Stimulated activated CD8-positive, alpha-beta memory T cell treated with anti-CD3 and anti-CD28 coated beads, Interleukin-12 subunit alpha, Interleukin-12 subunit beta, amount 100 ng/mL, for 1 hour (primary cell): ENCODE measurements at regions not wholly inside any gene's neighbourhood (a gene's known extent, or its start where the extent isn't known, plus 50 kb on each side); places are given as distances from the start of the nearest gene placed in this dataset.

ENCODE experiments used
- DNase-seq: peaks from one replicate; pipeline ENCODE4 v3.0.0-alpha.2; 2020; ENCODE audit warnings: low read depth

DNA sequence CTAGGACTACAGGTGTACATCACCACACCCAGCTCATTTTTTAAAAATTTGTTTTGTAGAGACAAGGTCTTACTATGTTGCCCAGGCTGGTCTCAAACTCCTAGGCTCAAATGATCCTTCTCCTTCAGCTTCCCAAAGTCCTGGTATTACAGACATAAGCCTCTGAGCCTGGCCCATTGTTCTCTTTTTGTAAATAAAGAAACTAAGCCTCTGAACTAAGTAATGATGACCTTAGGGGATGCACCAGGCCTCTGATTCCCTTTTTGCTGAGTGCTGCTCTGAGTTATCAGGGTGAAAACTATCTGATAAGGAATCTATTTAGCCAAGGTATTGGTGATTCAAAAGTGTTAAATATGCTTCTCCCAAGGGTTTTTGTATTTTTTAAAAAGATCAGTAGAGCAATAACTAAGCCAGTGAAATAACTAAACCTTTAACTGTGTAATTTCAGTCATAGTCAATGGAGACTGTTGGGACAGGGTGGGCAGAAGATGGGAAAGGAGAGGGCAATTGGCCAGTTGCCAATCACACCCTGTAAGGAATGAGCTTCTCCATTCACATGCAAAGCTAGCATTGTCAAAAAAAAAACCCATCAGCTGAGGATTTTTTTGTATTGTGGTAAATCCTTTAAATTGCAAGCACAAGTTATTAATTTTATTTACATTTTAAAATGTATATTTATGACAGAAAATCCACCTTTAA is 194.8 kb upstream of the PFN2 start:
- no peak for DNase-seq

- no peak for DNase-seq
These were observed 190.3 kb upstream of the PFN2 start for GRCh38 chr3:150161011-150161410.

- DNase-seq = no peak
These were observed 188.4 kb upstream of the PFN2 start for GRCh38 chr3:150158943-150159625.

DNA sequence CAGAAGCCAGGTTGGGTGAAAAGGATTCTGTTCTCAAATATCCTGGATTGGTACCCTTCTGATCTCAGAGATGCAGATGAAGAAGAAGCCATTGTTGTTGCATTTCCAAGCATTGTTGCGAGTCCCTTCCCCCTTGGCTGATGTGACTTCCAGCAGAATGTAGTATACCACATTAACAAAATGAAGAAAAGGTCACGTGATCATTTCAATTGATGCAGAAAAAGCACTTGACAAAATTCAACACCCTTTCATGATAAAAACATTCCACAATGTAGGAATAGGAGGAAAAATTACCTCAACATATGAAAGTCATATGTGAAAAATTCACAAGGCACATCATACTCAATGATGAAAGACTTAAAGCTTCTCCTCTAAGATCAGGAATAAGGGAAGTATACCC is 181.9 kb upstream of the PFN2 start:
- no peak for DNase-seq

DNA sequence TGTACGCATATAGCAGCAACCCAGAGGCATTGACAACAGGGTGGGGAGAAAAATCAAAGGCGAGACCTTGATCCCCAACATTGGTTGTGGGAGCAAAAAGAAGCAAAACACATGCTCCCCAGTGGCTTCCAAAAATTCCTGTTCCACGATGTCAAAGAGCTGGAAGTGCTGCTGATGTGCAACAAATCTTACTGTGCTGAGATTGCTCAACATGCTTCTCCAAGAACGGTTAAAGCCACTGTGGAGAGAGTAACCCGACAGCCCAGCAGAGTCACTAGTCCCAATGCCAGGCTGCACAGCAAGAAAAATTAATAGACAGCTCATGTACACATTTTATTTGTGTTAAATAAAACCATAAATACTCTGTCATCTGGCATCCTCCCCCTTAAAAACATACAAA is 179.9 kb upstream of the PFN2 start:
- DNase-seq = no peak

- no peak for DNase-seq
These were observed 179.0 kb upstream of the PFN2 start for GRCh38 chr3:150149651-150150051.

- no peak for DNase-seq
These were observed 177.5 kb upstream of the PFN2 start for GRCh38 chr3:150148227-150148626.

GRCh38 chr3:150147776-150148175 is 177.1 kb upstream of the PFN2 start:
- no peak for DNase-seq

GRCh38 chr3:150146991-150147761 is 176.5 kb upstream of the PFN2 start:
- no peak for DNase-seq

GRCh38 chr3:150145659-150146058 is 175.0 kb upstream of the PFN2 start:
- DNase-seq = no peak

- DNase-seq = no peak
These were observed 173.6 kb upstream of the PFN2 start for GRCh38 chr3:150144191-150144708.

DNA sequence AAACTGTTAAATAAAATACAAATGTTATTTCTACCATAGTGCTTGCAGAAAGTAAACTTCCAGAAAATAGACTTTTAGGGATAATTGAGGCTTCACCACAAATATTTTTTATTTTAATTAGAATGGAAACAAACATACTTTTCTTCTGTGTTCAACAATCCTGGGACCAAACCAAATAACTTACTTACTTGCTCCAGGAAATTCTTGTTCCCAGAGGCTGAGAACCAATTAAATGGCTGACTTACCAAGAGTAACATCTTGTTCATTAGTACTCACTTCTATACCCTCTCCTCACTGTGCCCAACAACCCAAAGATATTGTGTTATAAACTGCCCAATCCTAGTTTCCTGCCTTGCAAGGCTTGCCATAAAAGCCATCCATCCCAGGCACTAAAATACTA is 172.2 kb upstream of the PFN2 start:
- DNase-seq = no peak

- DNase-seq = no peak
These were observed 171.2 kb upstream of the PFN2 start for GRCh38 chr3:150141790-150142326.

DNA sequence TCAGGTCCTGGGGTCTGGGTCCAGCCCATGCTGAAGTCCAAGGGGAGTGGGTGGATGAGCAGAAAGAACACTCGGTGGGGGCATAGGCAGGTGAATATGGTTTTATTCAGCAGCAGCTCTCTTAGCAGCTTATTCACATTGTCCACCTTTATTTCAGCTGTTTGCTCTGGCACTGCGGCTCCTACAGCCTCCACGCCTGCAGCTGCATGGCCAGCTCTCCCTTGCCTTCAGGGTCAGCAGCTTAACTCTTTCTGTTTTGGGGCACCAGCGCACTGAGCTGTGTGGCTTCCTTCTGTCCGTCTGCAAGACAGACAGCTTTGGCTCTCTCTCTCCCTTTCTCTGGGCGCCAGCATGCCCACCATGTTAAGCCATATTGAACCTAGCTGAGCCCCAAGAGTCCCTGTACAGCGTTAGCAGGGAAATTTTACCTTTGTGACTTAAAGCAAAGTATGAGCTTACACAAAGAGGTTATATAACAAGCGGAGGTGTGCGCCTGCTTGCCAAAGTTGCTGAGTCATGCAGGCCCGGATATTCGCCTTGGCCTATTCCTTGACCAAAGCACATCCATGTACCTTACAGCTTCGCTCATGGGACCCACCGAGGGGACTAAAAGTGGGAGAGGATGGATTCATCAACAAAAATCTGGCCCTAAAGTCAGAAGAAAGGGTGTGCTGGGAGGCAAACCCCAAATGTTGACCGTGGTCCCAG is 170.1 kb upstream of the PFN2 start:
- DNase-seq = no peak

DNA sequence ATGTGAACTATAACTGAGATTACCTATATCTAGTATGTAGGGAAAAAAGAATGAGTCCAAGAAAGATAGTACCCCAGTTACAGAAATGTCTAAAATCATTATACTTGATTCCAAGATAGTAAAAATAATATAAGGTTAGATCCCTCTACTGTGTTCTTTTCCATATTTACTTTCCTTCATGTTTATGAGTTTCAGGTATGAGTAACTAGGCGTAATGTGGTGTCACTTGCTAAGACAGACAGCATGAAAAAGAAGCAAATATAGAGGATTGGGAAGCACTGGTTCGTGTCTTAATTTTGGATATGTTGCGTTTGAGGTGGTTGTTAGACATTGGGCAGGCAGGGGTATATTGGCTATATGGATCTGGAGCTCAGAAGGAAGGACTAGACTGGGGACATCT is 168.1 kb upstream of the PFN2 start:
- DNase-seq = no peak

DNA sequence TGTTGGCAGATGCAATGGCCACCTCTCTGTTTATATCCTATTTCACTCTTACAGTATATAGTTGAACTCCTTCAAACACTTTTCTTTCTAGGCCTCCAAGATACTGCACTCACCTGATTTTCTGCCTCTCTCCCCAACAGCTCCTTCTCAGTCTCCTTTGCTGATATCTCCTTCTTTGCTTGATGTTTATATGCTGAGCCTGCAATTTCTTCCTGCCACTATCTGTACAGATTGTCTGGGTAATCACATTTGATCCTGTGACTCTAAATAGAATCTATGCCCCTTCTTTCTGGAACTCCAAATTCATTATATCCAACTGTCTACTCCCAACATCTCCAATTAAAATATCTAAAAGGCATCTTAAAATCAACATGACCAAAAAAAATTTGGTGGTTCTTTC is 165.5 kb upstream of the PFN2 start:
- no peak for DNase-seq

GRCh38 chr3:150135287-150135721 is 164.6 kb upstream of the PFN2 start:
- no peak for DNase-seq

DNA sequence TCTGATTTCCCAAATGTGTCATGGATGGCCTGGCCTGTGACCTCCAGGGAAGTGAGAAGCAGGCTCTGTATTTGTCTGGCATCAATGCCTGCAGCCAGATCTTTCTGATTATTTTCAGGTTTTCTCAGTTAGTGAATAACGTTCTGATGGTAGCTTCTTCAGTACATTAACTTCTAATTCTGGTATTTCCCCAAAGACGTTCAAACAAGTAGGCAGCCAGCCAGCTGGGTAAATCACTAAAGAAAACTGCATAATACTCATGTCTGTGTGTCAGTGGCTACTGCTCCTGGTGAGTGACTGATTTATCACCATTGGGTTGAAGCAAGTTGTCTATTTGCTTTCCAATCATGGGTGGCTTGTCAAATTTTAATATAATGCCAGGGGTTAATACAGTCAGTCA is 162.6 kb upstream of the PFN2 start:
- DNase-seq = no peak

GRCh38 chr3:150132101-150132749 is 161.5 kb upstream of the PFN2 start:
- no peak for DNase-seq

DNA sequence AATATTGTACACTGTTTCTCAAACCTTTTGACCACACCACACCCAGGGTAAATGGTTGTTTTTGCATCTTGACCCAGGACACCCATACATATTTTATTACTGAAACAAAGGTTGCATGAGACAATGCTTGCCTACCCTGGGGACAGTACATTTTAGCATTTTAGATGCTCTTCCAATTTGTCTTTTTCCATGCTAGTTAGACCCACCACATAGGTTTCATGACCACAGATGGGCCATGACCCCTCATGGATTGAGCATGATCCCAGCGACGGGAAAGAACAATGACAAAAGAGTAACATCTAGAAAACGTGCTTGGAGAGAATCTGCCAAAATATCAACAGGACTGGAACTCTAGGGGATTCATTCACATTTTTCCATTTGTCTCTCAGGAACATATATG is 161.0 kb upstream of the PFN2 start:
- DNase-seq = no peak

DNA sequence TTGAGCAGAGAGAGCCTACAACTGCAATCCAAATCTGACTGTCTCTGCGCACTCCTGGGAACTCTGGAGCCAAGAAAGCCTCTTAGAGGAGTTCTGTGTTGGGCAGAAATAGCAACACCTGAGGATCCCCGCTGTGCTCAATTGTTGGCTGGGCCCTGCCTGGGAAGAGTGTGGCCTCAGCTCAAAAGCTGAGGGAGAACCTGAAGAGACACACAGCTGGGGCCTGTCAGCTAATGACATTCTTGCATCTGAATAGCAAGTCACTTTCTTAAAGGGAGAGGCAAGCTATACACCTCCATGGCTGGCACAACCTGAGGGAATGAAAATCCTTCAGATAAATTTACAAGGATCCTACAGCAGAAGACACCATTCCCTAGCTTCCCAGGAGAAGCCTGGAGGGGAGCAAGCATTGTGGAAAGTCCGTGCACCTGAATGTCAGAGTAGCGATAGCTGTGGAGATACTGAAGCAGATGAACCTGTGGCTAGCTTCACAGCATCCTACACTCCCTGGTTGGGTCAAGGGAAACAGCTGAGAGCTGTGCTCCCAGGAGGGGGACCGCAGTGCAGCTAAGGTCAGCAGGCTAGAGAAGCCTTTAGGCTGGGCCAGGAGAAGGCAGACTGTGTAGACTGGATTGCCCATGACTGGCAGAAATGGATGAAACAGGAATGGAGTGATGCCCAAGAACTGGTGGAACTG is 159.9 kb upstream of the PFN2 start:
- no peak for DNase-seq
